SK-N-SH treated with all-trans-retinoic acid at 6 μM for 48 hours (cell line): ENCODE measurements at regions not wholly inside any gene's neighbourhood (a gene's known extent, or its start where the extent isn't known, plus 50 kb on each side); places are given as distances from the start of the nearest gene placed in this dataset.

Experiments used
- CSDC2 ChIP-seq: fragments of 250-450 bp; sonication (Bioruptor Pico); IDR thresholded peaks from 2 replicates; pipeline ENCODE4 v1.5.0; 2020; ENCODE audit warnings: mild to moderate bottlenecking, moderate library complexity
- ISL1 ChIP-seq: fragments of 250-450 bp; sonication (Bioruptor Pico); IDR thresholded peaks from 2 replicates; pipeline ENCODE4 v2.1.2; 2022; ENCODE audit warnings: mild to moderate bottlenecking, moderate library complexity
- PPARA ChIP-seq: fragments of 250-450 bp; sonication (Bioruptor Pico); IDR thresholded peaks from 2 replicates; pipeline ENCODE4 v1.5.0; 2020; ENCODE audit warnings: mild to moderate bottlenecking, borderline replicate concordance
- TSHZ2 ChIP-seq: fragments of 250-450 bp; sonication (Bioruptor Pico); IDR thresholded peaks from 2 replicates; pipeline ENCODE4 v1.5.0; 2020; ENCODE audit warnings: mild to moderate bottlenecking, moderate library complexity
- ZFP3 ChIP-seq: fragments of 250-450 bp; sonication (Bioruptor Pico); IDR thresholded peaks from 2 replicates; pipeline ENCODE4 v1.5.0; 2020; ENCODE audit warnings: mild to moderate bottlenecking, moderate library complexity
- ZFP30 ChIP-seq: fragments of 450-650 bp; formaldehyde crosslinking; IDR thresholded peaks from 2 replicates; pipeline ENCODE4 v1.5.0; 2022; ENCODE audit warnings: mild to moderate bottlenecking, moderate library complexity
- ZNF70 ChIP-seq: fragments of 450-650 bp; formaldehyde crosslinking; IDR thresholded peaks from 2 replicates; pipeline ENCODE4 v1.5.0; 2020; ENCODE audit warnings: mild to moderate bottlenecking, moderate library complexity

GRCh38 chr6:166235666-166236292 lies 68.1 kb upstream of the TBXT start:
- TF ChIP-seq TSHZ2 (CRISPR knock-in tag) (no peak), ZFP30 (CRISPR knock-in tag) (no peak), ZFP3 (CRISPR knock-in tag) (no peak), ISL1 (CRISPR knock-in tag) (no peak), ZNF70 (no peak), PPARA (no peak), CSDC2 (CRISPR knock-in tag) (no peak)
